Stimulated activated CD8-positive, alpha-beta memory T cell treated with anti-CD3 and anti-CD28 coated beads, Interleukin-12 subunit alpha, Interleukin-12 subunit beta, amount 100 ng/mL, for 1 hour (primary cell): ENCODE measurements at regions not wholly inside any gene's neighbourhood (a gene's known extent, or its start where the extent isn't known, plus 50 kb on each side); places are given as distances from the start of the nearest gene placed in this dataset.

Experiments used
- DNase-seq: peaks from one replicate; pipeline ENCODE4 v3.0.0-alpha.2; 2020; ENCODE audit warnings: low read depth

DNA sequence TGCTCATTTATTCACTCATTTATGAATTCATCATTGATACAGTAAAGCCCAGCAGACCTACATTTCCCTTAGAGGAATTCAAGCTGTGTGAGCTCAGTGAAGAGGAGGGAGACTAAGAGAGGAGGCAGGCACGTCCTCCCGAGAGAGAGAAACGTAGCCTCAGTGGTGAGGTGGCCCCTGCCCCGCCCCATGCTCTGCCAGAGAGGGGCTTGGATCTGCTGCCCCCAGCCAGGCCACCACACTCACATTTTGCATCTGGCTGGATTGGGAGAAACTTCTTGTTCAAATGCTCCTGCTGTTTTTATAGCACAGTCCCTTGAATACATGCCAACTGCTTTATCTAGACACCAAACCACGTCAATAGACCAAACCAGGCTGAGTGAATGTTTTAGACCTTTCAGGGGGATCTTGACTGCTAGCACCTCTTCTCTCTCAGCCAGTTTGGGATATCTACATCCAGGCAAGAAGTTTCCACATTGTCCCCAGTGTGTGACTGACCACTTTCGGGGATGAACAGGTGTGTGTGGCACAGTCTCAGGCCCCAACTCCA is 67.7 kb upstream of the AJAP1 start:
- DNase-seq = no peak

DNA sequence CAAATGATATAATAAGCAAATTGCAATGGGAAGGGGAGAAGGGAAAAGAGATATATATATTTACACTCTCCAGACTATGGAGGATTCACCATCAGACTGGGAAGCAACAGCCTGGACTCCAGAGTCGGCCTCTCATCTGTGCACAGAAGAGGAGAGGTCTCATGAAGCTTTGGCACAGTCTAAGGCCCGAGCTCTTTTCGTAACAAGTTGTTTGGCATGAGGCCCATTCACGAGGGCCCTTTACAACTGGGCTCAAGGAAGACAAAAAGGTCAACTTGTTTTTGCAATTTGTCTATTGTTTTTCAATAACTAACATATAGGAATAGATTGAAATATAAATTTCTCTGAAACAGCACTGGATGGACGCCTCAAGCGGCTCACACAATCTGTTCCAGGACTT is 66.7 kb upstream of the AJAP1 start:
- no peak for DNase-seq

DNA sequence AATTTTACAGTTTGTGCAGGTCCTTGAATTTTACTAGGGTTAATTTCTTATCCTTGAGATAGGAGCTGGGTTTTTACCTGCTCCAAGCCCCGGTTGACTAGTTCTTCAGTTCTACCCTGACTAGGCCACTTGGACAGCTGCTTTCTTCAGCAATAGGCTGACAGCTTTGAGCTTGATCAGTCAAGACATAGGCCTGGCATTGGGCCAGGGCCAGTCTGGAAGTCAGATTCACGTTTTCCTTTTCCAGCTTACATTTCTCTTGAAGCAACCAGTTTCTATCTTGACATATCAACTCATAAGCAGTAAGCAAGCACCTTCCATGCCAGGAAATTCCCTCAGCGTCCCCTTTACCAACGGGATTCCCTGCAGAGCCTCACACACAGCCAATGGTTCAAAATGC is 63.7 kb upstream of the AJAP1 start:
- DNase-seq = no peak

DNA sequence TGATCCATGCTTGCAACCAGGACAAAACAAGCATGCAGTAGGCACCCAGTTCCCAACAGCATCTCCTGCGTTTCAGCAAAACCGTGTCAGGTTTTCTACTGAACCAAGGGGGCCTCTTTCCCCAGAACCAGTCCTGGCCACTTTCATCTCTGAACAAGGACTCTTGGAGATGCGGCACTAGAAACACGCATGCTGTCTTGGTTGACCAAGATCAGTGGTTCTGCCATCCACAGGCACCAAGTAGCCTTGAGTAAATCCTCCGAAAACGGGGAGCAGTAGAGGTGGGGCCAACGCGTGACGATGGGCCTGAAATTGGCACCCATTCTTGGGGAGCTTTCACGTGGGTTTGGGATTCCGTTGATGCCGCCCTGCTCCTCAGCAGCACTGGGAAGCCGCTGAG is 62.5 kb upstream of the AJAP1 start:
- no peak for DNase-seq

DNA sequence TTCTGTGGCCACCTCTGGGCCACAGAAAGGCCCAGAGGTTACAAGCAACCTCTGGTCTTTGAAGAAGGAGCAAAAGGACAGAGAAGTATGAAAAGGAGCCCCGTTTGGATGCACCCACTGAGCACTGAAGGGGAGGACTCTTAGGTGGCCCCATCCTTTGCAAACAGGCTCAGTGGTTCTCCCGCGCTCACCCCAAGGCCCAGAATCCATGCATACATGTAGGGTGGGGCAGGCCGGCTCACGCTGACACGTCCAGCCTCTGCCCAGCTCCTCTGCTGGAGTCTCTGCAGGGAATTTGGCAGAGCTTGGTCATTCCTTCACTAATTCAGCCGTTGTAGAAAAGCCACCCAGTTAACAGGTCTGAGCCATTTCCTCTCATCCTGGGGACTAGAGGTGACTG is 61.3 kb upstream of the AJAP1 start:
- DNase-seq = no peak

DNA sequence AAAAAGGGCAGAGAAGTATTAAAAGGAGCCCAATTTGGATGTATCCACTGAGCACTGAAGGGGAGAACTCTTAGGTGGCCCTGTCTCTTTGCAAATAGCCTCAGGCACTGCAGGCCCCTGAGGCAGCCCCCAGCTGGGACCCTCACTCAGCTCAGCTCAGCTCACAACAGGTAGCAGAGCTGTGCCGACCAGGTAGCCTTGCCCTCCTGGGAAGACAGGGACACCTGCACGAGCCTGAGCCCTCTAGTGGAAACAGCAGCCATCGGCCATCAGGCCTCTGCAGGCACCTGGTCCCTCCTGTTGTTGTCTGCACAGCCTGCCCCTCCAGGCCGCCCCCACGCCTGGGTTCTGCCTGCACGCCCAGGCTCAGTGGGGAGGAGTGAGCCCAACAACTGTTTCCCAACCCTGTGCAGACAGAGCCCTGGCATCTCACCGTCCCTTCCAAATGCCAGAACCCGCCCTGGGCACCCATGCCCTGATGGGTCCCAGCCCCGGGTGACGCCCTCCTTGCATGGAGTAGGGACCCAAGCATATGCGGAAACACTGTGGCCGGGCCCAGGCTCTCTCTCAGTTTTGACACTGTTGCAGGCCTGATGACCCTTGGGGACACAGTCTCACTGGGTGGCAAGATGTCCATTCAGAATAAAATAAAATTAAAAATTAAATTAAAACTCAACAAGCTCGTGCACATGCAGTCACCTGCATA is 60.0 kb upstream of the AJAP1 start:
- no peak for DNase-seq

DNA sequence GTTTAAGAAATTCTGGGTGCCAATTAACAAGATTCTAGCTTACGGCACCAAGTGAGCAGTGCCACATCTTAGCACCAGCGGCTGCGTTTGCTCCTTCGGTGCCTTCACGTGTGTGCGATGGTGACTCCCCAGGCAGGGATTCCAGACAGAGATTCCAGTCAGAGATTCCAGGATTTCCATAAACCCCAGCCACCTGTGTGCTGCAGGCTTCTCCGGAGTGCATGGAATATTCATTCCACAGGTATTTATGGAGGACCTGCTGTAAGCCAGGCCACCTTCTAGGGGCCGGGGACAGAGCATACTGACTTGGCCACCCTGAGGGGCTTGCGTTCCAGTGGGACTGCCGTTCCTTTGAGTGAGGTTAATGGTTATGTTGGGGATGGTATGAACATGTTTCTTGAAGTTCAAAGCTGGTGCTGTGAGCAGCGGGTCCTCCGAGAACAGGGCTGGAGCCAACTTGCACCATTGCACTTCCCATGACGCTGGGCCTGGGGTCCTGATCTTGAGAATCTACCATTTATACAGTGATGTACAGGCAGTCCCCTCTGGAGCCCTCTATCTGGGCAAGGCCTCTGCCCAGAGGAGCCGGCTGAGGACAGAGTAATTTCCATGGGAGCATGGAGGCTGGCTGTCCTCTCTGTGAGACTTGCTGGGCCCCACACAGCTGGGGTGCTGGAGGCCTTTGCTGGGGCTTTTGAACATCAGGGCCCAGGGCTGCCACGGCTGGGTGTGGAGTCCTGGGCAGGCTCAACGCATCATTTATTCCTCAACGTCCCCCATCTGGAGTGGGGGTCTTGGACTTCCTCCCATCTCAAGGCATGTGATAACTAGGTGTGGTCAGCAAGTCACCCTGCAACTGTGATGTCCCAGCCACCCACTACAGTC is 58.8 kb upstream of the AJAP1 start:
- no peak for DNase-seq

DNA sequence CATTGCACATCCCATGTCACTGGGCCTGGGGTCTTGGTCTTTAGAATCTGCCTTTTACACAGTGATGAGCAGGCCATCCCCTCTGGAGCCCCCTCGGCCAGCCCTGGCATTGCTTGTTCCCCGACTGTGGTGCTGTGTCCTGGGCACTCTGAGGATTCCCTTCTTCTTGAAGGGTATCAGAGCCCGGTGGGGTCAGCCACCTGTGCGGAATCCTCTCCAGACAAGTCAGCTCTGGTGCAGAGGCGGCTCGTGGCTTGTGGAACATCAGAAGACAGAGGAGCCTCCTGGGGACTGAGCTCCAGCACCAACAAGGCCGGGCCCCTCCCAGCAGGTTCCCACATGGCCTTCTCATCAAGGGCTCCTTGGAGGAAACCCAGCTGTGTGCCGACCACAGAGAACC is 57.9 kb upstream of the AJAP1 start:
- no peak for DNase-seq

DNA sequence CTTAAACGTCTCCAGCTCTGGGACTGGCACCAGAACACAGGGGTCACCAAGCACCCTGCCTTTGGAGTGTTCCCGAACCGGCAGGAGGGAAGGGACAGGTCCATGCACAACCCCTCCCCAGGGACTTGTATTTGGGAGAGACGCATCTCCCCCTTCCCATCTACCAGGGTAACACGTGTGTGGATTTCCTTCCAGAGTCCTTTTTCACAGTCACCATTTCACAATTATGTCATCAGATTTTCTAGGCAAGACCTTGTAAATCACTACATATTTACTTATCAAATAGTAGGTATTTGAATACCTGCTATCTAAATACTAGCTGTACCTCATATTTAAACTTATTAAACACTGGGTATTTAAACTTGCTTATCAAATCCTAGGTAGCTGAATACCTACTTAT is 57.4 kb upstream of the AJAP1 start:
- no peak for DNase-seq

DNA sequence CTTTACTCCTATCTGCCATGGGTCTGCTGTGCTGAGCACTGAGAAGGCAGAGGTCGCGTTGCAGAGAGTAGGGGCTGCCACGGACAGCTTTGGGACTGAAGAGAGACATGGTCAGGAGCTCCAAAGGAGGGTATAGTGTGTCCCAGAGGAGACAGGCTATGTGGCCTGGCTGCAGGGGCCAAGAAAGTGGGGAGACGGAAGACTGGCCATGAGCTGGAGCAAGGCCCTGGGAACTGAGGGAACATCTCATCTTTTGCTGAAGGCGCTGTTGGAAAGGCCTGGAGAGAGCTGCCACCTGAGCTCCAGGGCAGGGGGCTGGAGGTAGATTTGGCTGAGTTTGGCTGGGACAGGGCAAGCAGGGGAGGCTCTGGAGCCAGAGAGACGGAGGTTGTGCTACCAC is 55.8 kb upstream of the AJAP1 start:
- DNase-seq = no peak

DNA sequence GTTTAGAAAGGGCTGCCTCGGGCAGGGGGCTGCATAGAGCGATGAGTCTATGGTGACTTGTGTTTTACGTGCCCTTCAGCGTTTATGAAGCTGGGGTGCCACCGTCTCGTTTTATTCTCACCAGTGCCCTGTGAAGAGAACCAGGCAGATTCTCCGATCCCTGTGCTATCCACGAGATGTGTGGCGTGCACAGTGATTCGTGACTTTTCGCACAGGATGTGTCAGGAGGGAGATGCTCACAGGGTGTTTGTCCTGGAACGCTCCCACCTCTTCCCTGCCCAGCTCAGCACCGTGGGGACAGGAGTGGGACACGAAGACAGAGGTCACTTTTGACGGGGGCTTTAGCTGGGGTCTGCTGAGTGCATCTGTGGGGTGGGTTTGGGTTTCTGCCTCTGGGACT is 54.9 kb upstream of the AJAP1 start:
- no peak for DNase-seq

DNA sequence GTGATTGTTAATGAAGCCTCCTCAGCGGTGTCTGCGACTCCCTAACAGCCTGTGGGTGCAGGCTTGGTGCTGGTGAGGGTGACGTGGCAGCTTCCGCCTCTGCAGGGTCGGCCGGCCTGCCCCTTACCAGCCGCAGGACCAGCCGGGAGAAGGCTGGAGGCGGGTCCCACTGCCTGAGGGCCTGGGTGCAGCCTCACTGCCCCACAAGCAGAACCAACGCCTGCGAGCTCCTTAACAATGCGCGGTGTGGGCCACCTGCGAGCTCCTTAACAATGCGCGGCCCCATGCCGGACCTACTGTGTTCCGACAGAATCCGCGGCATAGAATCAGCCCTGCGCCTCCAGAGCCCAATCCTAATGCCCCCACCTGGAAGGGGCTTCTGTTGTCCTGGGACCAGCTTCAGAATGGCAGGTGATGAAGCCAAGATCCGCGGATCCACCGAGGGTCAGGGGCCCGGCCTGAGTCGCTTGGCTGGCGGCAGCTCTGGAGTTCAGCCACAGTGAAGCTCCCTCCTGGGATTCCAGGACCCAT is 54.4 kb upstream of the AJAP1 start:
- DNase-seq = no peak

DNA sequence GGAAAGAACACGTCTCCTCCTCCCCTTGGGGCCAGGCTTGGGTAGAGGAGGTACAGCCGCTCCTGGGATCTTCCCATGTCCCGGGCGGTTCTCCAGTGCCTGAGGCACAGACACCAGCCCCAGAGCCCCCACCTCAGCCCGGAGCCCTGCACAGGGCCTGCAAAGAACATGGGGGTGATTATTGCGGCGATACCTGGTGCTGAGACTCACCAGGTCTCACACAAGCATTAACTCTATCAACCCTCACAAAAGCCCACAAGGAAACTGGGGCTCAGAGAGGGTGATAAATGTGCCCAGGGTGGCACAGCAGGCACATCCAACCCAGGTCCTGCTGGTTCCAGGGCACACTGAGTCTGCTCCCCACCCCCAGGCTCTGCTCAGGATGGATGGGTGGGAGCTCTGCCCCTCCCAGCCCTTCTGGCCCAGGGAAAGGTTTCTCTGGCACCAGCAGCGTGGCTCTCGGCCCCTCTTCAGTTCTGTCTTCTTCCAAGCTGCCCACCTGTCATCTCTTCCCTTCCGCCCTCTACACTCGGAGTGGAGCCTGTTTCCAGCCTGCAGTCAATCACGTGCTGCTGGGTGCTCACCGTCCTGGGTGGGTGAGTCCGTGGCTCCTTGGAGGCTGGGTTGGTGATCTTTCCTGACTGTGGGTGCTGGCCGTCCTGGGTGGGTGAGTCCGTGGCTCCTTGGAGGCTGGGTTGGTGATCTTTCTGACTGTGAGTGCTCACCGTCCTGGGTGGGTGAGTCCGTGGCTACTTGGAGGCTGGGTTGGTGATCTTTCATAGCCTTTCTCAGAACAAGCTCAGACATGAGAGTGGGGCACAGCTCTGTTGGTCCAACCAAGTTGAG is 53.6 kb upstream of the AJAP1 start:
- no peak for DNase-seq

DNA sequence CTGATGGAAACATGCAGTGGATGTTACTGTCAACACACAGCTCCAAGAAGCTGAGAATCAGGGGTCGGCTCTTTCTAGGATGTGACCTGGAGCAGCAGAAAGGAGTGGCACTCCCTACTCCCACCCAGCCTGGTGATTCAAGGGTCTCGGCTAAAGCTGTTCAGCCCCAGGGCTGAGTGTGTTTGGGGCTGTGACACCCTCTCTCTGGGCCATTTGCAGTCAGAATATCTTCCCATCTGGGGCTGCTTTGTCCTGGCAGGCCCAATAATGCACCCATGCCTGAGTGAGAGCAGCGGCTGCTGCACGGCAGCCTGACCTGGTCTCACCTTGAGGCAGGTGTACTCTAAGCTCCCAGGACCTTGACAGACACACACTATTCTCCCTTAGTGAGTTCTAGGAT is 52.5 kb upstream of the AJAP1 start:
- no peak for DNase-seq

DNA sequence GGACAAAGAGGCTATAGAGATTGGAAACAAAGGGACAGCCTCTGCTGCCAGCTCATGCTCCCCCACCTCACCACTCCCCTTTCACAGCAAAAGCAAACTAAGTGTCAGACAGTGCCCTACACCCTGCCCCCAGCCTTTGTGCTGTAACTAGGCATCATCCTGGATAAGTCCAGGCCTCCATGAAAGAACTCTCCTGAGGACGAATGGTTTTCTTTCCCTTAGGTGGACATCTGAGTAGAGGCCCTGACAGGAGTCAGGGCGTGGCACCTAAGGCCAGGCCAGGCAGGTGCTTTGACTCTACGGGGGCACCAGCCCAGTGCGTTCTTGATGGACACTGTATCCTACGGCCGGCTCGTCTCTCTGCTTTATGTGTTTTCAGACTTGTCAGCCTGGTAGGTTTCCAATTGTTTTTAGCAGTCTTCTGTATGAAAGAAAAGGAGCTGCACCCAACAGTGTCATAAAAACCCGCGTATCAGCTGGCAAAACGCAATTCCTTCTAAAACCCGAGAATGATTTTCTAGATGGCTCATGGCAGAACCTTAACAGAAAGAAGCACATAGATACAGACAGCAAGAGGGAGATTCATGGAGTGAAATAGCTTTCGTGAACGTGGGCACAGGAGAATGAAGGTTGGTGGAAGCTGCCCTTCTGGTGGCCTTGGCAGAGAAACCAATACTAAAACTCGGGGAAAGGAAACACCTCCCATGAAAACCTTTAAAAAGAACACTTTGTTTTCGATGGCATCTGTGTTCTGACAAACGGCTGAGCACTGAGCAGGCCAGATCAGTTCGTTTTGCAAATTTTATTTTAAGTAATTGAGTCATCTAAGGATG is 51.7 kb upstream of the AJAP1 start:
- no peak for DNase-seq

DNA sequence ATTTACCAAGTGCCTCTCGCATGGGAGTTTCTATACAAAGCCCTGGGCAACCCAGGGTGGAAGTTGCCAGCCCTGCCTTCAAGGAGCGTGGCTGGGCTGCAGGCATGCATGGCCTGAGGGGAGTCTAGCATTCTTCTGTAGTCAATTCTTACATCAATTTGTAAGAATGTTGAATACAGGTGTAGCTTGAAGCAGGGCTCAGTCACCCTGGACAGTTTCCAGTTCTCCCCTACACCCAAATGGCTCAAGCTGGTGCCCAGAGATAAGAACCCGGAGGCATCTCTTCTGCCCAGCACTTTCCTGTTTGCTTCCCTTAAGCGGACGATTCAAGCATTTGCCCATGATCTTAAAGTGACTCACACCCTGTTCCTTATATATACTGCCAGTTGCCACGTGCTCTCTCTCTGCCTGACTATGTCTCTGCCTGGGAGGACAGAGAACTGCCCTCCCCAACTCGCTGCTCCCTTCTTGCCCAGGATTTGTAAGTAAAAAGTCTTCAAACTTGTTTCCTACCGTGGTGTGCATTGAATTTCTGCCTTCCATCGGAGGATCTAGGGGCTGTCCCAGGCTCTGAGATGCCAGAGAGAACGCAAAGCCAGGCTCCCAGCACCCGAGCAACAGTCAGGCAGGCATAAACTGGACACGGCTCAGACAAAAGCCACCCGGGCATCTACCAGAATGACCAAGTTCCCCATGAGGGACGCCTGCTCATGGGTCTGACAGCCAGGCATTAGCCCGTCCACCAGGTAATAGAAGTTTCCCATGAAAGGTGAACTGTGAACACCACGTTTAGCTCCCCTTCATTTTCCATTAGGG is 50.9 kb upstream of the AJAP1 start:
- DNase-seq = no peak
